HCT116 (cell line): ENCODE measurements at regions not wholly inside any gene's neighbourhood (a gene's known extent, or its start where the extent isn't known, plus 50 kb on each side); places are given as distances from the start of the nearest gene placed in this dataset.

Experiments
- ATAC-seq: fragments of 200-7000 bp; cut with Tn5 transposase; 2 replicates; pipeline ENCODE4 v1.9.1; 2020; ENCODE audit warnings: mild to moderate bottlenecking, moderate library complexity
- BruUV-seq: library from RNA; stranded (reverse); fragments of 400-500 nt; replicated peaks from 2 replicates; lab custom pipeline; 2021; lab: Mats Ljungman, UMichigan
- CTCF ChIA-PET: fragments of 300-600 bp; sonication (Branson Sonifier 250); formaldehyde crosslinking; loops from one replicate; lab custom pipeline; 2021; ENCODE audit warnings: antibody characterized with exemption; lab: Charles Lee
- POLR2A ChIA-PET: fragments of 300-600, 350-600 bp; sonication (Branson Sonifier 250); formaldehyde crosslinking; loops from one replicate; lab custom pipeline; 2021; ENCODE audit warnings: antibody characterized with exemption; lab: Charles Lee
- RAD21 ChIA-PET, 2 experiments: fragments of 300-600 bp; sonication (Branson Sonifier 250); formaldehyde crosslinking; loops; one replicate each; lab custom pipeline; 2023; ENCODE audit warnings: low total read pairs in 2 of 2; ENCODE audit not compliant: uncharacterized antibody in 2 of 2, unreplicated experiment in 2 of 2, low non-redundant PET in 1 of 2; lab: Charles Lee
- DNase-seq: peaks from one replicate; pipeline ENCODE4 v3.0.0-alpha.2; 2010; ENCODE audit warnings: low read depth, low spot score
- H2AFZ ChIP-seq: fragments of 200-600 bp; shearing (Covaris generic), sonication (generic); 2 replicates; pipeline ENCODE4 v1.6.1; 2017; ENCODE audit warnings: low read depth, mixed run types, mixed read lengths, antibody characterized with exemption, low read length; ENCODE audit not compliant: poor library complexity, severe bottlenecking
- H3K27ac ChIP-seq: 2 replicates; pipeline ENCODE4 v1.5.1; 2012; ENCODE audit warnings: low read depth, low read length
- H3K27me3 ChIP-seq: fragments of 200-600 bp; sonication (generic); 2 replicates; pipeline ENCODE4 v1.6.1; 2016; ENCODE audit warnings: mixed run types, low read length, mixed read lengths; ENCODE audit not compliant: insufficient read depth
- H3K36me3 ChIP-seq, 2 experiments: fragments of 200-500 bp in 1 of 2; fragments of 200-600 bp in 1 of 2; sonication (Bioruptor generic) in 1 of 2; sonication (generic) in 1 of 2; 2 replicates each; pipeline versions ENCODE4 v1.5.1 to v1.6.1; 2014 to 2016; ENCODE audit warnings: low read length in 2 of 2, inconsistent platforms in 1 of 2, mixed read lengths in 1 of 2, mixed run types in 1 of 2; ENCODE audit not compliant: insufficient read depth in 2 of 2, control insufficient read depth in 1 of 2
- H3K4me1 ChIP-seq, 2 experiments: fragments of 200-600 bp in 1 of 2; sonication (generic) in 1 of 2; 2 replicates each; pipeline versions ENCODE4 v1.5.1 to v1.6.1; 2012 to 2017; ENCODE audit warnings: low read length in 2 of 2, inconsistent platforms in 1 of 2, mild to moderate bottlenecking in 1 of 2, mixed read lengths in 1 of 2, mixed run types in 1 of 2, moderate library complexity in 1 of 2; ENCODE audit not compliant: insufficient read depth in 2 of 2, control insufficient read depth in 1 of 2
- H3K4me2 ChIP-seq: fragments of 200-600 bp; sonication (generic); 2 replicates; pipeline ENCODE4 v1.6.1; 2017; ENCODE audit warnings: mixed run types, low read length, mixed read lengths
- H3K4me3 ChIP-seq, 2 experiments: fragments of 200-600 bp in 1 of 2; sonication (generic) in 1 of 2; replicated peaks in 1 of 2; 2 replicates each; pipeline ENCODE4 v1.5.1; 2011 to 2016; ENCODE audit warnings: low read length in 2 of 2, control low read depth in 1 of 2, low read depth in 1 of 2, mild to moderate bottlenecking in 1 of 2, mixed read lengths in 1 of 2, mixed run types in 1 of 2
- H3K79me2 ChIP-seq: fragments of 200-600 bp; sonication (generic); 2 replicates; pipeline ENCODE4 v1.6.1; 2017; ENCODE audit warnings: mild to moderate bottlenecking, mixed run types, low read length, moderate library complexity, mixed read lengths; ENCODE audit not compliant: insufficient read depth
- H3K9ac ChIP-seq: fragments of 200-600 bp; sonication (generic); 2 replicates; pipeline ENCODE4 v1.6.1; 2016; ENCODE audit warnings: low read length, mixed read lengths
- H3K9me2 ChIP-seq: fragments of 200-600 bp; sonication (generic), shearing (Covaris generic); 2 replicates; pipeline ENCODE4 v1.6.1; 2017; ENCODE audit warnings: mixed run types, mild to moderate bottlenecking, moderate library complexity; ENCODE audit not compliant: insufficient read depth
- H3K9me3 ChIP-seq, 2 experiments: fragments of 200-500 bp in 1 of 2; fragments of 200-600 bp in 1 of 2; sonication (Bioruptor generic) in 1 of 2; sonication (generic) in 1 of 2; 2 replicates each; pipeline ENCODE4 v1.6.1; 2014 to 2017; ENCODE audit warnings: low read length in 2 of 2, mixed read lengths in 2 of 2, inconsistent platforms in 1 of 2, low read depth in 1 of 2, mild to moderate bottlenecking in 1 of 2, mixed run types in 1 of 2, moderate library complexity in 1 of 2; ENCODE audit not compliant: control insufficient read depth in 1 of 2, insufficient read depth in 1 of 2
- H4K20me1 ChIP-seq: fragments of 200-600 bp; sonication (generic), shearing (Covaris generic); 2 replicates; pipeline ENCODE4 v1.6.1; 2017; ENCODE audit warnings: mixed run types, mild to moderate bottlenecking, moderate library complexity; ENCODE audit not compliant: insufficient read depth
- ATF3 ChIP-seq: IDR thresholded peaks from 2 replicates; pipeline ENCODE4 v1.6.1; 2012
- CBX3 ChIP-seq: IDR thresholded peaks from 2 replicates; pipeline ENCODE4 v1.6.1; 2012; ENCODE audit warnings: low read depth
- CEBPB ChIP-seq: IDR thresholded peaks from 2 replicates; pipeline ENCODE4 v1.6.1; 2012; ENCODE audit warnings: low read depth
- ELF1 ChIP-seq: IDR thresholded peaks from 2 replicates; pipeline ENCODE4 v1.6.1; 2012; ENCODE audit warnings: low read depth, borderline replicate concordance
- EZH2 ChIP-seq: fragments of 200-600 bp; sonication (generic); IDR thresholded peaks from 2 replicates; pipeline ENCODE4 v1.6.1; 2017; ENCODE audit warnings: antibody characterized with exemption, mixed run types
- FOSL1 ChIP-seq: IDR thresholded peaks from 2 replicates; pipeline ENCODE4 v1.6.1; 2012; ENCODE audit warnings: low read depth
- JUND ChIP-seq: IDR thresholded peaks from 2 replicates; pipeline ENCODE4 v1.6.1; 2012
- MAX ChIP-seq: IDR thresholded peaks from 2 replicates; pipeline ENCODE4 v1.6.1; 2012
- POLR2A ChIP-seq: IDR thresholded peaks from 2 replicates; pipeline ENCODE4 v1.7.0; 2011; ENCODE audit warnings: borderline replicate concordance; ENCODE audit not compliant: insufficient read depth, insufficient read length; ENCODE audit errors: extremely low read depth
- REST ChIP-seq: IDR thresholded peaks from 2 replicates; pipeline ENCODE4 v1.6.1; 2012; ENCODE audit warnings: low read depth
- SIN3A ChIP-seq: IDR thresholded peaks from 2 replicates; pipeline ENCODE4 v1.6.1; 2012; ENCODE audit warnings: low read depth
- SP1 ChIP-seq: IDR thresholded peaks from 2 replicates; pipeline ENCODE4 v1.6.1; 2012; ENCODE audit warnings: low read depth
- SRF ChIP-seq: IDR thresholded peaks from 2 replicates; pipeline ENCODE4 v1.6.1; 2012; ENCODE audit warnings: low read depth
- TCF7L2 ChIP-seq: IDR thresholded peaks from 2 replicates; pipeline ENCODE4 v1.7.0; 2011; ENCODE audit warnings: borderline replicate concordance, inconsistent platforms; ENCODE audit not compliant: insufficient read depth, insufficient read length; ENCODE audit errors: extremely low read depth
- YY1 ChIP-seq: IDR thresholded peaks from 2 replicates; pipeline ENCODE4 v1.6.1; 2011; ENCODE audit warnings: low read length, low read depth, moderate library complexity, mild to moderate bottlenecking; ENCODE audit not compliant: insufficient replicate concordance; ENCODE audit errors: extremely low read depth
- ZFX ChIP-seq: fragments of 450-650 bp; IDR thresholded peaks from 2 replicates; pipeline ENCODE4 v1.6.1; 2017
- ZNF274 ChIP-seq: fragments of 200-500 bp; sonication (Bioruptor generic); IDR thresholded peaks from 2 replicates; pipeline ENCODE4 v1.6.1; 2014; ENCODE audit warnings: mild to moderate bottlenecking, low read depth, low read length, inconsistent platforms
- intact Hi-C: fragments of 100-400 bp; cut with micrococcal nuclease; formaldehyde crosslinking; loops from 2 replicates; pipeline ENCODE4 v1.10.0; 2022
- TF ChIP-seq, protein P1 (sequence below), 3 experiments: fragments of 200-600 bp in 1 of 3; sonication (generic) in 1 of 3; IDR thresholded peaks in 2 of 3; conservative IDR thresholded peaks in 1 of 3; 2 replicates each; pipeline ENCODE4 v1.5.1; 2012 to 2017; ENCODE audit warnings: low read depth in 2 of 3, low read length in 2 of 3, antibody characterized with exemption in 1 of 3, borderline replicate concordance in 1 of 3, control low read depth in 1 of 3, mild to moderate bottlenecking in 1 of 3, mixed read lengths in 1 of 3, mixed run types in 1 of 3, moderate library complexity in 1 of 3; ENCODE audit not compliant: insufficient read depth in 1 of 3
- TF ChIP-seq, protein P2 (sequence below): IDR thresholded peaks from 2 replicates; pipeline ENCODE4 v1.6.1; 2011; ENCODE audit warnings: mild to moderate bottlenecking, low read length, moderate library complexity; ENCODE audit not compliant: insufficient replicate concordance; ENCODE audit errors: extremely low read depth

DNA sequence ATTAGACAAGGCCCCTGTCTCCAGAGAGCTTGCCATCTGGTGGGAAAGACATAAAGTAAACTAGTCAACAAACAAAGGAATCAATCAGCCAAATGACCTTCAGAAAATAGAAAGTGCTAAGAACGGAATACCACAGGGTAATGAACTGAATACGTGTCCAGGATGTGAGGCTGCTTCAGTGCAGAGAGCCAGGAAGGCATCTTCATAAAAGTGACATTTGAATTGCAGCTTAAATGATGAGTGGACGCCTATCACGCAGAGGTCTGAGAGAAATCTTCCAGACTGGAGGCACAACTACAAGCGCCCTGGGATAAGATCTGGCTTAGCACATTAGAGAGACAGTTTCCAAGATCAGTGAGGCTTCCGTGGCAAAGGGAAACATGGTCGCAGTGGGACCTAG lies 574.1 kb upstream of the CDH8 start:
- no peaks in the 10 kb centered on the region for H4K20me1 ChIP-seq
- no peaks in the 10 kb centered on the region for H3K27me3 ChIP-seq
- TF ChIP-seq, protein P1, sequence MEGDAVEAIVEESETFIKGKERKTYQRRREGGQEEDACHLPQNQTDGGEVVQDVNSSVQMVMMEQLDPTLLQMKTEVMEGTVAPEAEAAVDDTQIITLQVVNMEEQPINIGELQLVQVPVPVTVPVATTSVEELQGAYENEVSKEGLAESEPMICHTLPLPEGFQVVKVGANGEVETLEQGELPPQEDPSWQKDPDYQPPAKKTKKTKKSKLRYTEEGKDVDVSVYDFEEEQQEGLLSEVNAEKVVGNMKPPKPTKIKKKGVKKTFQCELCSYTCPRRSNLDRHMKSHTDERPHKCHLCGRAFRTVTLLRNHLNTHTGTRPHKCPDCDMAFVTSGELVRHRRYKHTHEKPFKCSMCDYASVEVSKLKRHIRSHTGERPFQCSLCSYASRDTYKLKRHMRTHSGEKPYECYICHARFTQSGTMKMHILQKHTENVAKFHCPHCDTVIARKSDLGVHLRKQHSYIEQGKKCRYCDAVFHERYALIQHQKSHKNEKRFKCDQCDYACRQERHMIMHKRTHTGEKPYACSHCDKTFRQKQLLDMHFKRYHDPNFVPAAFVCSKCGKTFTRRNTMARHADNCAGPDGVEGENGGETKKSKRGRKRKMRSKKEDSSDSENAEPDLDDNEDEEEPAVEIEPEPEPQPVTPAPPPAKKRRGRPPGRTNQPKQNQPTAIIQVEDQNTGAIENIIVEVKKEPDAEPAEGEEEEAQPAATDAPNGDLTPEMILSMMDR (IDR thresholded peaks at IDR 0.05 in 2 of 3, conservative IDR thresholded peaks at IDR 0.05 in 1 of 3; ENCODE audit: borderline replicate concordance in 1 of 3, insufficient read depth in 1 of 3, low read depth in 2 of 3, low read length in 2 of 3) = no peak
- no peak for TF ChIP-seq ZFX
- no peak for TF ChIP-seq SIN3A
- TF ChIP-seq FOSL1 = no peak
- no peak for TF ChIP-seq YY1
- no peak for TF ChIP-seq JUND
- TF ChIP-seq TCF7L2 = no peak
- TF ChIP-seq POLR2A = no peak
- no peak for TF ChIP-seq EZH2
- no peak for TF ChIP-seq SRF
- no peak for TF ChIP-seq REST
- TF ChIP-seq SP1 = no peak
- TF ChIP-seq, protein P2, sequence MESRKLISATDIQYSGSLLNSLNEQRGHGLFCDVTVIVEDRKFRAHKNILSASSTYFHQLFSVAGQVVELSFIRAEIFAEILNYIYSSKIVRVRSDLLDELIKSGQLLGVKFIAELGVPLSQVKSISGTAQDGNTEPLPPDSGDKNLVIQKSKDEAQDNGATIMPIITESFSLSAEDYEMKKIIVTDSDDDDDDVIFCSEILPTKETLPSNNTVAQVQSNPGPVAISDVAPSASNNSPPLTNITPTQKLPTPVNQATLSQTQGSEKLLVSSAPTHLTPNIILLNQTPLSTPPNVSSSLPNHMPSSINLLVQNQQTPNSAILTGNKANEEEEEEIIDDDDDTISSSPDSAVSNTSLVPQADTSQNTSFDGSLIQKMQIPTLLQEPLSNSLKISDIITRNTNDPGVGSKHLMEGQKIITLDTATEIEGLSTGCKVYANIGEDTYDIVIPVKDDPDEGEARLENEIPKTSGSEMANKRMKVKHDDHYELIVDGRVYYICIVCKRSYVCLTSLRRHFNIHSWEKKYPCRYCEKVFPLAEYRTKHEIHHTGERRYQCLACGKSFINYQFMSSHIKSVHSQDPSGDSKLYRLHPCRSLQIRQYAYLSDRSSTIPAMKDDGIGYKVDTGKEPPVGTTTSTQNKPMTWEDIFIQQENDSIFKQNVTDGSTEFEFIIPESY = no peak
- no peak for TF ChIP-seq ATF3
- TF ChIP-seq CEBPB = no peak
- no peak for TF ChIP-seq MAX
- TF ChIP-seq CBX3 = no peak
- TF ChIP-seq ELF1 = no peak
- TF ChIP-seq ZNF274 = no peak
- CTCF ChIA-PET = no interaction called here
- POLR2A ChIA-PET = no interaction called here
- no peak overlapping the region for H3K4me3 ChIP-seq
- no peak for ATAC-seq
- no peak overlapping the region for H2AFZ ChIP-seq
- no peaks in the 10 kb centered on the region; a peak in 2 of 4 replicates for H3K9me3 ChIP-seq
- H3K4me2 ChIP-seq = no peak overlapping the region
- H3K9ac ChIP-seq = no peak overlapping the region
- DNase-seq = no peak
- H3K9me2 ChIP-seq = no peaks in the 10 kb centered on the region
- no peaks in the 10 kb centered on the region for H3K36me3 ChIP-seq
- no peaks in the 10 kb centered on the region for H3K79me2 ChIP-seq
- BruUV-seq = no TSS peak
- intact Hi-C loops = no loop called here
- no peak overlapping the region for H3K27ac ChIP-seq
- H3K4me1 ChIP-seq = no peaks in the 10 kb centered on the region
- RAD21 ChIA-PET = no interaction called here
